Glutamatergic neuron (in vitro differentiated cells): ENCODE measurements at regions not wholly inside any gene's neighbourhood (a gene's known extent, or its start where the extent isn't known, plus 50 kb on each side); places are given as distances from the start of the nearest gene placed in this dataset.

Experiments used
- DNase-seq: peaks from one replicate; pipeline ENCODE4 v3.0.0; 2022
- H3K27ac Mint-ChIP-seq: one replicate; pipeline ENCODE4 v1.8.0; 2020; ENCODE audit warnings: mild to moderate bottlenecking, mixed read lengths, inconsistent platforms; ENCODE audit not compliant: unreplicated experiment
- H3K27me3 Mint-ChIP-seq: one replicate; pipeline ENCODE4 v1.8.0; 2020; ENCODE audit warnings: mild to moderate bottlenecking, moderate library complexity, mixed read lengths, inconsistent platforms; ENCODE audit not compliant: unreplicated experiment
- H3K36me3 Mint-ChIP-seq: one replicate; pipeline ENCODE4 v1.8.0; 2020; ENCODE audit warnings: mild to moderate bottlenecking, mixed read lengths, inconsistent platforms; ENCODE audit not compliant: unreplicated experiment
- H3K4me1 Mint-ChIP-seq: one replicate; pipeline ENCODE4 v1.8.0; 2020; ENCODE audit warnings: mild to moderate bottlenecking, low read depth, mixed read lengths, inconsistent platforms; ENCODE audit not compliant: unreplicated experiment
- H3K4me3 Mint-ChIP-seq: one replicate; pipeline ENCODE4 v1.8.0; 2020; ENCODE audit warnings: mild to moderate bottlenecking, mixed read lengths, inconsistent platforms; ENCODE audit not compliant: unreplicated experiment
- H3K9me3 Mint-ChIP-seq: one replicate; pipeline ENCODE4 v1.8.0; 2020; ENCODE audit warnings: mild to moderate bottlenecking, moderate library complexity, mixed read lengths, inconsistent platforms; ENCODE audit not compliant: unreplicated experiment
- TF ChIP-seq, protein P1 (sequence below): fragments of 200-600 bp; sonication (generic); IDR thresholded peaks from one replicate; pipeline ENCODE4 v1.5.0; 2021; ENCODE audit not compliant: partially characterized antibody, unreplicated experiment

DNA sequence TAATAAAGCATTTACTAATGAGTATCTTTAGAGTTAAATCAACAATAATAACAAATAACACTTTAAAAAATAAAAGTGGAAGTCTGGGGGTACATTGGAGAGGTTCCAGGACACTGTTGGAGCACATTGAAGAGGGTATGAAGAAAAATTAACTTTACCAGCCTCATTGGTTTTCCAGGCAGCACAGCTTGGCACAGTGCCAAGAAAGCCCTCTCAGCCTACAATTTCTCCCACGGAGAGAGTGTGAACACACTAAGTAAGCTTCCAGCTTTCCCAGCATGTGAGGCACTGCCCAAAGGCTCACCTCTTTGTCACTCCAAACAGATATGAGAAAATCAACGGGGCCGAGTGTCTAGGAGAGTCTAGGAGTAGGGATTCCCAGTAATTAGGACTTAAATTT is 1912.8 kb upstream of the NUDT12 start:
- Mint-ChIP-seq H3K9me3 (peaks cover 3% of the 10 kb centered on the region), H3K4me1 (no peaks in the 10 kb centered on the region), H3K27ac (no peak overlapping the region), H3K27me3 (no peaks in the 10 kb centered on the region), H3K36me3 (peaks cover 5% of the 10 kb centered on the region), H3K4me3 (no peak overlapping the region)
- TF ChIP-seq, protein P1, sequence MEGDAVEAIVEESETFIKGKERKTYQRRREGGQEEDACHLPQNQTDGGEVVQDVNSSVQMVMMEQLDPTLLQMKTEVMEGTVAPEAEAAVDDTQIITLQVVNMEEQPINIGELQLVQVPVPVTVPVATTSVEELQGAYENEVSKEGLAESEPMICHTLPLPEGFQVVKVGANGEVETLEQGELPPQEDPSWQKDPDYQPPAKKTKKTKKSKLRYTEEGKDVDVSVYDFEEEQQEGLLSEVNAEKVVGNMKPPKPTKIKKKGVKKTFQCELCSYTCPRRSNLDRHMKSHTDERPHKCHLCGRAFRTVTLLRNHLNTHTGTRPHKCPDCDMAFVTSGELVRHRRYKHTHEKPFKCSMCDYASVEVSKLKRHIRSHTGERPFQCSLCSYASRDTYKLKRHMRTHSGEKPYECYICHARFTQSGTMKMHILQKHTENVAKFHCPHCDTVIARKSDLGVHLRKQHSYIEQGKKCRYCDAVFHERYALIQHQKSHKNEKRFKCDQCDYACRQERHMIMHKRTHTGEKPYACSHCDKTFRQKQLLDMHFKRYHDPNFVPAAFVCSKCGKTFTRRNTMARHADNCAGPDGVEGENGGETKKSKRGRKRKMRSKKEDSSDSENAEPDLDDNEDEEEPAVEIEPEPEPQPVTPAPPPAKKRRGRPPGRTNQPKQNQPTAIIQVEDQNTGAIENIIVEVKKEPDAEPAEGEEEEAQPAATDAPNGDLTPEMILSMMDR, result no peak
- no peak for DNase-seq

DNA sequence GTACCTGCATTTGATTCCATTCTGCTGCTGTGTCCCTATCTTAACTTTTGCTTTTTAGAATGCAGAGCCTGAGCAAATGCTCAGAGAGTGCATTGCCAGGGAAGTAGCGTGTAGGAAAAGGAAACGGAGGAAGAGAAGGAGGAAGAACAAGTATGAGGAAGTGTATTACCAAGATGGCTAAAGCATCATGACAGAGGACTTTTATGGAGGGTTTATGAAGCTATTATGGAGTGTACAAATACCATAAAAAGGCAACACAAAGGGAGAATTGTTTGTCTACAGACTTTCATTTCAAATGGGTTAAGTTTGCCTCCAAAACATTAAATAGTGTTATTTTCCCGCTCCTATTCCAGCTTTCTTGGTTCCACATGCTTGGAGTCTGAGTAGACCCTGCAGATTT is 1899.8 kb upstream of the NUDT12 start:
- no peak overlapping the region for H3K4me3 Mint-ChIP-seq
- H3K36me3 Mint-ChIP-seq, result peaks cover 21% of the 10 kb centered on the region
- no peak for DNase-seq
- TF ChIP-seq, protein P1, result no peak
- H3K9me3 Mint-ChIP-seq, result peaks cover 17% of the 10 kb centered on the region
- no peaks in the 10 kb centered on the region for H3K4me1 Mint-ChIP-seq
- H3K27ac Mint-ChIP-seq, result no peak overlapping the region
- peaks cover under 1% of the 10 kb centered on the region for H3K27me3 Mint-ChIP-seq

DNA sequence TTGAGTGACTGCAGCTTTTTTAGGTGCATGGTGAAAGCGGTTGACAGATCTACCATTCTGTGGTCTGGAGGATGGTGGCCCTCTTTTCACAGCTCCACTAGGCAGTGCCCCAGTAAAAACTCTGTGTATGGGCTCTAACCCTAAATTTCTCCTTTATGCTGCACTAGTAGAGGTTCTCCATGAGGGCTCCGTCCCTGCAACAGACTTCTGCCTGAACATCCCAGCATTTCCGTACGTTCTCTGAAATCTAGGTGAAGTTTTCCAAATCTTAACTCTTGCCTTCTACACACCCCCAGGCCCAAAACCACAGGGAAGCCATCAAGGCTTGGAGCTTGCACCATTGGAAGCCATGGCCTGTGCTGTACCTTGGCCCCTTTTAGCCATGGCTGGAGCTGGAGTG is 1898.1 kb upstream of the NUDT12 start:
- H3K36me3 Mint-ChIP-seq, result peaks cover 21% of the 10 kb centered on the region
- peaks cover 17% of the 10 kb centered on the region for H3K9me3 Mint-ChIP-seq
- no peaks in the 10 kb centered on the region for H3K4me1 Mint-ChIP-seq
- TF ChIP-seq, protein P1, result no peak
- H3K27me3 Mint-ChIP-seq, result no peaks in the 10 kb centered on the region
- no peak overlapping the region for H3K27ac Mint-ChIP-seq
- DNase-seq, result no peak
- no peak overlapping the region for H3K4me3 Mint-ChIP-seq

DNA sequence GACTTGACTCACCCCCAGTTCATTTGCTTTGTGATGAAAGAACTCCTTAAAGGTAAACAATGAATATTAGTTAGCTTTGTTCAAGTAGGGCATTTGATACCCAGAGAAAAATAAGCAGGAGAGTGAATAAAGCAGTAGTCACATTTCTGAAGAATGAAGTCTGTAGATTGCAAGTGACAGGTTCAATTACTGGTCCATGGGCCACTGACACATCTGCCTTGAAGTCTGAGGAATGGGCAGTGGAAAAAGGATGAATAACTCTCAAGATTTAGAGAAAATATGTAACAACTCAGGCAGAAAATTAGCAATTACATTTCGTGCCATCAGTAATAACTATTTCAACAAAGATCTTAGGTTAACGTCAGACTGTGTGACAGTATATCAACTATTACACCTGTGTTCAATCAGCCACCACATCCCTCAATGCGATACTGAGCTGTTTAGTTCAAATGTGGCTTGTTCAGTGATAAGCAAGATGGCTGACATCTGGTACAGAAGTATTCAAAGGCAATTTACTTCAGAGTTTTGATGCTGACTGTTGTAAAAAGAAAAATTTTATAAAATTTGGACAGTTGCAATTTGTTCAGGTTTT is 1890.7 kb upstream of the NUDT12 start:
- H3K9me3 Mint-ChIP-seq, result peaks cover 2% of the 10 kb centered on the region
- H3K27me3 Mint-ChIP-seq, result peaks cover 5% of the 10 kb centered on the region
- TF ChIP-seq, protein P1, result no peak

DNA sequence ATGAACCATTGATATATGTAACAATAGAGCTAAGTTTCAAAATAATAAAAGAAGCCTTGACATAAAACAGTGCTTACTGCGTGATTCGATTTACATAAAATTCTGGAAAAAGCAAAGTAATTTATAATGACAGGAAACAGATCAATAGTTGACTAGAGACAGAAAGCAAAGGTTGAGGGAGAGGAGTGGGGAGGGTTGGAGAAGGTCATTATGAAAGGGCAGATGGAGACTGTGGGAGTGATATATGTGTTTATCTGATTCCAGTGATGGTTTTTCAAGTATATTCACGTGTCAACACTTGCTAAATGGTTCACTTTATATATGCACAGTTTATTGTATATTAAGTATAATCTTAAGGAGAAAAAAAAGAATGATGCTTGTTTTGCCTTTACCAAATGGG is 1885.7 kb upstream of the NUDT12 start:
- no peak for DNase-seq
- Mint-ChIP-seq H3K4me3 (no peak overlapping the region), H3K9me3 (peaks cover 2% of the 10 kb centered on the region), H3K27ac (no peak overlapping the region), H3K36me3 (peaks cover 7% of the 10 kb centered on the region), H3K27me3 (peaks cover 5% of the 10 kb centered on the region), H3K4me1 (no peaks in the 10 kb centered on the region)
- TF ChIP-seq, protein P1, result no peak

More for the DNA sequence above, 1890.7 kb upstream of the NUDT12 start:
- no peak overlapping the region for H3K4me3 Mint-ChIP-seq
- H3K27ac Mint-ChIP-seq, result no peak overlapping the region
- no peak for DNase-seq
- peaks cover 7% of the 10 kb centered on the region for H3K36me3 Mint-ChIP-seq
- H3K4me1 Mint-ChIP-seq, result no peaks in the 10 kb centered on the region
